AG09319 (cell line): ENCODE measurements at regions not wholly inside any gene's neighbourhood (a gene's known extent, or its start where the extent isn't known, plus 50 kb on each side); places are given as distances from the start of the nearest gene placed in this dataset.

Source experiments
- DNase-seq: peaks from one replicate; pipeline ENCODE4 v3.0.0-alpha.2; 2010; ENCODE audit warnings: low read depth; ENCODE audit errors: extremely low read depth
- CTCF ChIP-seq: IDR thresholded peaks from 2 replicates; pipeline ENCODE4 v1.5.1; 2011; ENCODE audit warnings: low read depth, mild to moderate bottlenecking, inconsistent platforms, low read length, moderate library complexity

GRCh38 chr22:27439131-27439530, 362.4 kb downstream of the MN1 start:
- no peak for TF ChIP-seq CTCF
- DNase-seq = no peak

GRCh38 chr22:27440304-27440865, 361.2 kb downstream of the MN1 start:
- no peak for DNase-seq
- TF ChIP-seq CTCF = no peak

GRCh38 chr22:27441706-27442475, 359.7 kb downstream of the MN1 start:
- no peak for DNase-seq
- no peak for TF ChIP-seq CTCF

GRCh38 chr22:27443306-27443705, 358.2 kb downstream of the MN1 start:
- no peak for DNase-seq
- no peak for TF ChIP-seq CTCF

- TF ChIP-seq CTCF = no peak
- DNase-seq = no peak
Measured at GRCh38 chr22:27445881-27446280, 355.7 kb downstream of the MN1 start.

DNA sequence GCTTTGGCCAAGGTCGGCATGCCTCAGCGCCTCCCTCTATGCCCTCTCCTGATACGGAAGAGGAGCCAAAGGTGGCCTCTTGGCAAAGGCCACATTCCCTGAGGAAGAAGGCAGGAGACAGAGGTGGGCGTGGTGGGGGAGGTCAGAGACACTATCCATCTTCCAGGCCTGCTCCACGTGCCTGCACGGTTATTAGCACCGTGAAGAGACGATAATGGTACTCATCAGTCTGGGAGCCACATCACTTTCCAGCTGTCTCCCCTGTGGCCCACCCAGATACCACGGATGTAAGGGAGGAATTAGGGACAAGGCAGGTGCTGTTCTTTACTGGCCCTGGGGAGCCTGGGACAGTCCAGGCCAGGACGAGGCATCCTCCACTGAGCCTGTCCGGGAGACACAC, 354.3 kb downstream of the MN1 start:
- no peak for DNase-seq
- TF ChIP-seq CTCF = no peak

DNA sequence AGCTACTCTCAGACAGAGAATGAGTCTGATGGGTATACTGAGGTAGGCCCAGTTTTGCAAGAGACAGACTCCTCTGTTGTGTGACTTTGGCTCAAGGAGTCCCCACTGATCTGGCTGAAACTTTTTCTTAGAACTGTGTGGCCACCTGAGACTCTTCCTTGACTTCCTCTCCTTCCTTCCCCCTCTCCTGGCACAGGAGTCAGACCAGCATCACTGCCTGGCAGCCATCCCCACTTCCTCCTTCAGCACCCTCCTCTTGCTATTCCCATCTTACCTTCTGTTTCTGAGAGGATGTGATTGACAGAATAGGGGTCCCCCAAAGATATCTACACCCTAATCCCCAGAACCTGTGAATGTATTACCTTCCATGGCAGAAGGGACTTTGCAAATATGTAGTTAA, 351.1 kb downstream of the MN1 start:
- TF ChIP-seq CTCF = no peak
- no peak for DNase-seq
